LNCaP clone FGC (cell line): ENCODE measurements at regions not wholly inside any gene's neighbourhood (a gene's known extent, or its start where the extent isn't known, plus 50 kb on each side); places are given as distances from the start of the nearest gene placed in this dataset.

ENCODE experiments used
- DNase-seq: peaks from one replicate; pipeline ENCODE4 v3.0.0-alpha.2; 2011; ENCODE audit warnings: low read depth
- H3K4me3 ChIP-seq: 2 replicates; pipeline ENCODE4 v1.5.1; 2011; ENCODE audit warnings: mild to moderate bottlenecking, low read depth, low read length, control low read depth
- TF ChIP-seq, protein P1 (sequence below): IDR thresholded peaks from 2 replicates; pipeline ENCODE4 v1.5.1; 2012; ENCODE audit warnings: mild to moderate bottlenecking; ENCODE audit not compliant: control insufficient read depth, insufficient read depth; ENCODE audit errors: extremely low read depth

DNA sequence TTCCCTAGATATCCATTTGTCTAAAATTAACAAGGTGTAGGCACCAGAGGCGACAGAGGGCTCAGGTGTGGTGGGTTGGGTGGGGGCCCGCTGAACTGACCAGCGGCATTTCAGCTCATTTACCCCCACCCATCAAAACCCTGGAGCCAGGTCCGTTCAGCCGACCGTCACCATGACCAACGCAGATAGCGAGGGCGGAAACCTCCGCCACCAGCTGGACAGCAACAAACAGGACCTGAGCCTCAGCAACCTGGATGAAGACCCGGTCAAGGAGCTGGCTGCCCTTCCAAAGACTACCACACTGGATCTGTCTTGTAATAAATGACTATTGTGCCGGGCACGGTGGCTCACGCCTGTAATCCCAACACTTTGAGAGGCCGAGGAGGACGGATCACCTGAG lies 120.8 kb upstream of the LGSN start:
- no peak overlapping the region for H3K4me3 ChIP-seq
- TF ChIP-seq, protein P1, sequence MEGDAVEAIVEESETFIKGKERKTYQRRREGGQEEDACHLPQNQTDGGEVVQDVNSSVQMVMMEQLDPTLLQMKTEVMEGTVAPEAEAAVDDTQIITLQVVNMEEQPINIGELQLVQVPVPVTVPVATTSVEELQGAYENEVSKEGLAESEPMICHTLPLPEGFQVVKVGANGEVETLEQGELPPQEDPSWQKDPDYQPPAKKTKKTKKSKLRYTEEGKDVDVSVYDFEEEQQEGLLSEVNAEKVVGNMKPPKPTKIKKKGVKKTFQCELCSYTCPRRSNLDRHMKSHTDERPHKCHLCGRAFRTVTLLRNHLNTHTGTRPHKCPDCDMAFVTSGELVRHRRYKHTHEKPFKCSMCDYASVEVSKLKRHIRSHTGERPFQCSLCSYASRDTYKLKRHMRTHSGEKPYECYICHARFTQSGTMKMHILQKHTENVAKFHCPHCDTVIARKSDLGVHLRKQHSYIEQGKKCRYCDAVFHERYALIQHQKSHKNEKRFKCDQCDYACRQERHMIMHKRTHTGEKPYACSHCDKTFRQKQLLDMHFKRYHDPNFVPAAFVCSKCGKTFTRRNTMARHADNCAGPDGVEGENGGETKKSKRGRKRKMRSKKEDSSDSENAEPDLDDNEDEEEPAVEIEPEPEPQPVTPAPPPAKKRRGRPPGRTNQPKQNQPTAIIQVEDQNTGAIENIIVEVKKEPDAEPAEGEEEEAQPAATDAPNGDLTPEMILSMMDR: no peak
- DNase-seq: no peak

DNA sequence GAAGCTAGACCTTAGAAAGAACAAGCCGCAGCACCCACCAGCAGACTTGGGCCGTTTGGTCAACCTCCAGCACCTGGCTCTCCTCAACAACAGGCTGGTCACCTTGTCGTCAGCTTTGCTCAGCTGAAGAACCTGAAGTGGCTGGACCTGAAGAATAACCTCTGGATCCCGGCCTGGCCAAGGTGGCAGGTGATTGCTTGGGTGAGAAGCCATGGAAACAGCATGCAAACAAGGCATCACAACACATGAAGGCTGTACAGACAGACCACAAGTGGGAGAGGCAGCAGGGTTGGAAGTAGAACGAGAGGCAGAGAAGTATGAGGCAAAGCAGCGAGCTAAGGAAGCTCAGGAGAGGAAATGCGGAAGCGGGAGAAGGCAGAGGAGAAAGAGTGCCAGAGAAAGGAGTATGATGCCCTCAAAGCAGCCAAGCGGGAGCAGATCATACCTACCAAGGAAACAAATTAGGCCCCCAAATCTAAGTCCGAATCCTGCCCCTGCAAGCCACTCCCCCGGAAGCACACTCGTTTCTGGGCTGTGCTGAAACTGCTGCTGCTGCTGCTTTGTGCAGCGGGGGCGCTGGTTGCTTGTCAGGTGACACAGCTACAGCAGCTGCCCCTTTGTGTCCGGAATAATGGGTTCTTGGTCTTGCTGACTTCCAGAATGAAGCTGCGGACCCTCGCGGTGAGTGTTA lies 121.6 kb upstream of the LGSN start:
- no peak for DNase-seq
- TF ChIP-seq, protein P1: no peak
- no peak overlapping the region for H3K4me3 ChIP-seq

DNA sequence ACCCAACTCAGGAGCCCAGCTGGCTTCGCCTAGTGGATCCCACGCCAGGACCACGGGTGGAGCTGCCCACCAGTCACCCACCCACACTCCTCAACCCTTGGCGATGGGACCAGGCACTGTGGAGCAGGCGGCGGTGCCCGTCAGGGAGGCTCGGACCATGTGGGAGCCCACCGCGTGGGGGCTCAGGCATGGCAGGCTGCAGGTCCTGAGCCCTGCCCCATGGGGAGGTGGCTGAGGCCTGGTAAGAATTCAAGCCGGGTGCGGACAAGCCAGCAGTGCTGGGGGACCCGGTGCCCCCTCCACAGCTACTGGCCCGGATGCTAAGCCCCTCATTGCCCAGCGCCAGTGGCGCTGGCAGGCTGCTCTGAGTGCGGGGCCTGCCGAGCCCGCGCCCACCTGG lies 123.1 kb upstream of the LGSN start:
- no peak overlapping the region for H3K4me3 ChIP-seq
- DNase-seq: no peak
- TF ChIP-seq, protein P1: no peak

DNA sequence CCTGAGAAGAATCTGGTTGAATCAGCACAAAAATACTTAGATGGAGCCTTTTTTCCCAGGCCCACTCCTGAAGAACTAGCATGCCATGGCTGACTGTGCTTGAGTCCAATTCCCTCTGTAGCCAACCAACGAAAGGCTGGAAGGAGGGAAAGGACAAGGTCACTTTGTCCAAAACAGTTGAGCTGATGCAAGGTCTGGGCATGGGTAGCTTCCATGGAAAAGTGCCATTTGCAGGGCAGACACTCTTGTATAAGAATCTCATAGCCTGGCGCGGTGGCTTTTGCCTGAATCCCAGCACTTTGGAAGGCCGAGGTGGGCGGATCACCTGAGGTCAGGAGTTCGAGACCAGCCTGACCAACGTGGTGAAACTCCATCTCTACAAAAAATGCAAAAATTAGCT lies 125.0 kb upstream of the LGSN start:
- no peak overlapping the region for H3K4me3 ChIP-seq
- TF ChIP-seq, protein P1: no peak
- no peak for DNase-seq

DNA sequence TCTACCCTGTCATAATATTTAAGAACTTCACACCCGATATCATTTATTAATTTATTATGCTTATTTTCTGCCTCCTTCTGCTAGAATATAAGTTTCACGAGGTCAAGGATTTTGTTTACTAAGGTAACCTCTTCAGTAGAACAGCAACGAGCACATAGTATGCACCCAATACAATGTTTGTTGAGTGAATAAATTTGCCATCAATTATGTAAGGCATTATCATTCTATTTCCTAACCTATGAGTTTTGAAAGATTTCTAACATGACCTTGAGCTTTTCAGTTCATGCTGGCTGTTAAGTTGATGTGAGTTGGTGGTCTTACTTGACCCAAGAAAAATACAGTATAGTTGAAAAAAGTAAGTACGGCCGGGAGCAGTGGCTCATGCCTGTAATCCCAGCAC lies 125.9 kb upstream of the LOC128125822 start:
- no peak overlapping the region for H3K4me3 ChIP-seq
- TF ChIP-seq, protein P1: no peak
- no peak for DNase-seq

DNA sequence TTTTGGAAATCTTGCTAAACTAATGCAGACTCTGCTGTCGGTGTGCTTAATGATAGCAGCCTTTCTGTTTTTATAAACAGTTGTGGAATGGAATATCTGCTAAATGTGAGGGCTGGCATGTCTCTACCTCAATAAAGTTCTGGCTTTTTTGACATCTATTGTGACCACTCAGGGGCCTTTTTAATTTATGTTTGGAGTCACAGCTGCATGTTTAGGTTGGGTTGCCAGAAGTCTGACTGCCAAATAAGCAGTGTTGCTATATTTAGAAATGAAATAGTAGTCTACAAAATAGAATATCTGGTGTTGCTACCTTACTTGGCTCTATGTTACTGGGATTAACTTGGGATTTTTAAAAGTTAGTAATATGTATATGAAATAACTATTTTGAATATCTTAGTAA lies 125.1 kb upstream of the LOC128125822 start:
- TF ChIP-seq, protein P1: no peak
- no peak overlapping the region for H3K4me3 ChIP-seq
- no peak for DNase-seq

DNA sequence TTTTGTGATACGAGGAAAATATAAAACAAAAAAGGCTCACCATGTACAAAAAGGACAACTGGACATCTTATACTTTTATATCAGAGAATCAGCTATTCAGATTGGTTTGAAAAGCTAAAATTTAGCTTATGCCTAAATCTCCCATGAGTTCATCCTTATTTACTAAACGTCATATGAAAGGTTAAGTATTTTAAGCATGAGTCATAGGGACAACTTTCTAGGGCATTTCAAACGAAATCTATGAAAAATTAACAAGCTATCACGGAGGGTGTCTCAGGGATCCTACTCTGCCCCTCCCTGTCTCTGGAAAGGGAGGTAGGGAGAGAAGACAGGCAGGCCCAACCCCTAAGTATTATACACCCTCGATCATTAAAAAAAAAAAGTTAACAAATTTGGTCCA lies 124.1 kb upstream of the LOC128125822 start:
- H3K4me3 ChIP-seq: no peak overlapping the region
- DNase-seq: no peak
- TF ChIP-seq, protein P1: no peak
